ENCODE measurements at regions not wholly inside any gene's neighbourhood (a gene's known extent, or its start where the extent isn't known, plus 50 kb on each side); places are given as distances from the start of the nearest gene placed in this dataset.

DNA sequence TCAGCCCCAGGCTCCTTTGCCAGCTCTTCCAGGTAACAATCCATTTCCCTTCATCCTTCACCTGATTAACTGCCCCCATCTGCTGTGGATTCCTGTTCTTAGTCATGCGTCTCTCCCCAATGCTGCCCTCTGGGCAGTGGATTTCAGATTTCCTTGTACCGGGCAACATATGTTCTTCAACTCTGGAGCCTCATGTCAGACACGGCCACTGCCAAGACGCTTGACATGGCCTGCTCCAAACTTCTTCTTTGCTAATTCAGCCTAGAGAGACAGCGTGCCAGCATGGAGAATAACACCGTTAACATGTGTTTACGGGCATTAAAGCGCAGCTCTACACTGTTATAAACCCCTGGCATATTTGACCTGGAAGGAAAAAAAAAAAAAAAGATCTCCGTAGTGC, 1035.1 kb upstream of the NR2F2 start:
- DNase-seq: no peak

DNA sequence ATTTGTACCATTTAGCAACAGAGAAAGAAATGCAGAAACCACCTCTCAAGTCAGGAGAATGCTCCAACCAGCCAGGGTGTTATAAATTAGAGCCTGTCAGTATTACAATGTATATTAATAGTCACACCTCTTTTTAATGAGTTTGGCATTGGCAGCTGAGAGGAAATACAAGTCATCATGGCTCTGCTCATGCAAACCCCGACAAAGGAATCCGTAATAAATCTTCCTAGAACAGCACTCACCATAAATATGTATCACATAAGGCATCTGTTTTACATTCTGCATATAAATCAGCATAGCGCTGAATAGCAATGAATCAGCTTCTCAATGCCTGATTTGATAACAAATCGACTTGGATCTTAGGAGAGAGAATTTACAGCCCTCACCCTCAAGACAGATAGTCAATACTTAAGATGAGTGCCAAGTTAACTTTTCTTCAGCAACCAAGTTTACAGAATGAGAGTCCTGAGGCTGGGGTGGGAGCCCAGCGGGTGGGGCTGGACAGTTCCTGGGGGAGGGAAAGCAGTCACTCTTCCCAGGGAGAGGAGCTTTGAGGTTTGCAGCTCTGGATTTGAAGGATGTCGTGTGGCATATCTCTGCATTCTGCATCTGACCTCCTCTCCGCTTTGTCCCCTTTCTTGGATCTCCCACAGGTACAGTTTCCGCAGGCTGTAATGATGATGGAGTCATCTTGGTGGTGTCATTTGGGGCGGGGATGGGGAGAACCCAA, 1034.4 kb upstream of the NR2F2 start:
- DNase-seq: peak; percentile 0

DNA sequence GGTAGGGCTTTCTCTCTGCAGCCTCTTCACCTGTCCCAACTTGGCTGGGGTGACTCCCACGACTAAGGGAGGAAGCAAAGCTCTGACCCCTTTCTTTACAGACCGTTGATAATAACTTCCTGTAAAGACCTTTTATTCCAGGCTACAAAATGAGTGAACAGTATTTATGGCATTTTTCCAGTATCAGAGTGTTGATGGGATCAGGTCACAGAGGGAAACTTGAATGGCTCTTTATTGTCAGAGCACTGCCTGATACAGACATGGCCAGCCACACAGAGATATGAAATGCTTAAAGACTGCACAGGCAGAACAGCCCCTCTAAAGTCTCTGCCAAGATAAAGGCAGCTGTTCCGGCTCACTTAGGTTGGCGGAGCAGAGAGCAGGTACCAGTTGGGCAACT, 1033.9 kb upstream of the NR2F2 start:
- DNase-seq: peak; percentile 83

DNA sequence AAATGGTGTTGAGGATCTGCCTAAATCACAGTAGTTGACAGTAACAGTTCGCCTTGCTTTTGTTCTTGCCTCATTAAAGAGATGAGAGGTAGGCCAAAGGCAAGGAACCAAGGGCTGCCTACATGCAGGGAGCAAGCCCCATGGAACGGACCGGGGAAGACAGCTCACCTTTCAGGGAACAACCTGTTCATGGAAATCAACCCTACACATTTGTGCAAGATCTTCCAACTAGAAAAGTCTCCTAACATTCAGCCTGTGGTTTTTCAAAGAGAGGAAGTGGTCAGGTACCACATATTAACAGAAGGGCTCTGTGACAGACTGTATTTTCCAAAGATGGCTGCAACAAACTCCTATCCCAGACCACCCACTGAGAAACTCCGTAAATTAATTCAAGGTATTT, 1031.8 kb upstream of the NR2F2 start:
- DNase-seq: no peak

DNA sequence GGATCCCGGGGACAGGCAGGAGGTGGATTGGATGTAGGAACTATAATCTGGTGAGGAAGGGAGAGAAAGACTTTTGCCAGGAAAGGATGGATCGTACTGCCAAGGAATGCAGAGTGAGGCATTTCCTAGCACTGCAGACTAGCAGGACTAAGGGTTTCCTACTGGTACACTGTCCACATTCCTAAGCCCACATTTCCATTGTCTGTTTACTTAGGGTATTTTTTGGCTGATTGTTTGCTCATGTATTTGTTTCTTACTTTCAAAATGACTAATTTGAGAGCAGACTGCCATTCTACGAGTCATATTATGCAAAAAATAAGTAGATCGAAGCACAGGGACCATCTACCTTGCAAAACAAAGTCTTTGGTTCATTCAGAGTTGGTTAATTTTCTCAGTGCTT, 1029.5 kb upstream of the NR2F2 start:
- DNase-seq: no peak

DNA sequence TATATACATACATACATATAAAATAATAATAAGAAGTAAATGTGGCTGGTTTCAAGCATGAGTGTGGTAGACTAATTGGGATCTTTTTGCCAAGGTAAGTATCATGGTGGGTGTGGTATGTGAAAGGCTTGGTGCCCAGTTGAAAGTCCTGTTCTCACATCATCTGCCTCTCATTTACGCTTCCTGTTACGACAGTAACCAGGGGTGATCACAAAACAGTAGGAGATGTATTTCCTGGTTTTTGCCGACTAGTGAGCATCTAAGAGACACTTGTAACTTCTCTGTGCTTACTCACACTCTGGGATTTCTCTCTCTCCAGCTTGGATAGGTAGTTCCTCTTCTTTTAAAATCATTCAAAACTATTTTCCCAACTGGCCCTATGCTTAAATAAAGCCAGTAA, 1028.3 kb upstream of the NR2F2 start:
- no peak for DNase-seq

DNA sequence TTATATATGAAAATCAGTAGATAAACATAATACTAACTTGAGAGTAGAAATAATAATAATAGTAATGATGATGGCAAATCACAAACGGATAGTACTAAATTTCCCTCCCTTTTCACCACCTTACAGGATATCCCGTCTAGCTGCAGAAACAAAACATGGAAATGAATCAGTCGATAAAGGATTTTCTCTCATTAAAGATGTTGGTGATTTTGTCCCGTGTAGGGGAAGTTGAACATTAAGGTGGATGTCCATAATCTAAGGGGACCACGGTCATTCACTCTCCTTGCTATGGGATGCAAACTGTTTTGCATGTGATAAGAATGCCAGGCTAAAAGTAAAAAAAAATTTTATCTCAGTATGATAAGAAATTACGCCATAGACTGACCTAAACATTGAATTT, 1027.7 kb upstream of the NR2F2 start:
- DNase-seq: no peak

DNA sequence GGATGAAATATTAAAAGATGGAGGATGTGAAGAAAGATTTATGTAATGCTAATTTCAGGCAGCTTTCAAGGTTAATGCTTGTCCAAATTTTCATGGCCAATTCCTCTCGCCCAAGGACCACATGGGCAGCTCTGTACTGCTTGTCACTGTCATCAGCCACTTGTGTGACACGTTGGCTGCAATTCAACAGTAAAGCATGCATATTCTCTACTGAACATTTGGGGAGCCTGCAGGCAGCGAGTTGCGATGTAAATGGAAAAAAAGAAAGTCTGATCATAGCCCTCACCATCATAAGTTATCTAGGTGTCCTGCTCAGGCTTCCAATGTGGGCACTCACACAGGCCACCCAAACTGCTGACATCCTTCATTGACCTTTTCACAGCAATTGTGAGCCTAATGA, 1026.8 kb upstream of the NR2F2 start:
- no peak for DNase-seq

DNA sequence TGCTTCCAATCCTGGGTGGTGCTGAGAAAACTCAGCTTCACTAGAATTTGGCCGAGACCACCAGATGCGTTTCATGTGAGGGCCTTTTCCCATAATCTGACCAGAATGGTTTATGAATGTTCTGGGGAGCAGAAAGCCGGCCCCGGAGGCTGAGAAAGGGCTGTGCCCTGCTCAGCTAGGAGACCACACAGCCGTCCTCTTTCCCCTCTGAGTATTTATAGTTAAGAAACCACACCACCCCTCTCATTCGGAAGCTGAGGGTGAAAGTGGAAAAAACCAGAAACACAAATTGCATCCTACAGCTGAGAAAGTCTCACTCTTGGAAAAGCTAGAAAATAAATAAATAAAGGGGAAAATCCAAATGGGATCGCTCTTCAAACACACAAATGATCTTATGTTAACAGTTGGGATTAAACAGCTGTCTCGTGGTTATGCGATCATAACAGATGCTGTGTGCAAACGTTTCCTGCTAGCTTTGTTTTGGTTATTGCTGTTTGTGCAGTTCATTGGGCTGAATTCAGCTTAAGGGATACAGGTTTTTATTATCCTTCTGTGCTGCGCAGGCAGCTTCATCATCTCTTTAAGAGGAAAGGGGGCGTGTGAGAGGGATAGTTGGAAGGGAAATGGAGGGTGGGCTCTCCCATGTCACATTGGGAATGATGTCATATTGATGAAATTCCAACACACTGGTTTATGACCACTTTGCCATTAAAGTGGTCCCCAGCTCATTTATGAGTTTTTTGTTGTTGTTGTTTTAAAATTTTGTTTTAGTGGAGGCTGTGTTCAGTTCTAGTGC, 1026.2 kb upstream of the NR2F2 start:
- DNase-seq: no peak

DNA sequence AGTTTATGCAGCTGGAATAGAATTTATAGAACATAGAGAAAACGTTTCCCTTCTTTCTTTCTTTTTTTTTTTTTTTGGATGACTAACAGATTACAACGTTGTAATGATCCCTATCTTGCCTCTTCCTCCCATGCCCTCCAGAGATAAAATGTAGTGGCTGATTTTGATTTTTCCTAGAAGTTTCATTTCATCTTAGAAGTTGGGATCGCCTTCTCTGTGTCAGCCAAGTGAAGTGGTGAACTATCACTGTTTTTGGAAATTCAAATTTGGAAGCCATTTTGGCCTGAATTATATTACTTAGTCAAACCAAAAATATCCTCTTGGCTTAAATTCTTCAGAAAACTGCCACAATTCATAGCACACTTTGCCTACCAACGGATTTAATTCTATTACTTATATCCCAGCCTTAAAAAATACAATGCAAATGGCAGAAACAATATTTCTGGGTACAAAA, 1025.5 kb upstream of the NR2F2 start:
- DNase-seq: no peak

DNA sequence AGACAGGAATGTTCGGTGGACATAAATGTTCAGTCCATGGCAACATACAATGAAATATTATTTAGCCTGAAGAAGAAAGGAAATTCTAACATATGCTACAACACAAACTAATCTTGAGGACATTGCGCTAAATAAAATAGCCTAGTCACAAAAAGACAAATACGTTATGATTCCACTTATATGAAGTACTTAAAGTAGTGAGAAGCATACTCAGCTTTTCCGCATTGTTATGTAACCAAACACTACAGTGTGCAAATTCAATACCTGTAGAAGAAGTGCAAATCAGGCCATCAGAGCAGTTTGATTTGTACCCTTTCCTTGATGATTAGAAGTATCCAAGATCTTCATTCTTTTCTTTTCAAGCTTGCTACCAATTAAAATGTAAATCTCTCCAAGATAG, 1023.4 kb upstream of the NR2F2 start:
- DNase-seq: no peak

DNA sequence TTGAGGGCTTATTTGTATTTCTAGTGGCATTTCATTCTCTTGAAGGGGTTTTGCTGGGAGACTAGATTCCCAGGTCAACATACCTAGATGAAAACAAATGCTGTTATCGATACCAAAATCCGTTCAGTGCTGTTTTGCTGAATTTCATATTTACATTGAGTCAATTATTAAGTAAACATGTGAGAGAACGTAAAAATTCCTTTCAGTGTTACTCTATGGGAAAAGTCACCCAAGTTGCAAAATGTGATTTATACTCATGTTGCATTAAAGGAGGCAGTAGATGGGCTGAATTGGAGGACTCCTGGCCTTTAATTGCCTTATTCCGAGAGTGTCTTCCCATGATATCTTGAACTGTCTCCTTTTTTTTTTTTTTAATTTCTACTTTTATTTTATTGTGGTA, 1011.3 kb upstream of the NR2F2 start:
- DNase-seq: no peak

DNA sequence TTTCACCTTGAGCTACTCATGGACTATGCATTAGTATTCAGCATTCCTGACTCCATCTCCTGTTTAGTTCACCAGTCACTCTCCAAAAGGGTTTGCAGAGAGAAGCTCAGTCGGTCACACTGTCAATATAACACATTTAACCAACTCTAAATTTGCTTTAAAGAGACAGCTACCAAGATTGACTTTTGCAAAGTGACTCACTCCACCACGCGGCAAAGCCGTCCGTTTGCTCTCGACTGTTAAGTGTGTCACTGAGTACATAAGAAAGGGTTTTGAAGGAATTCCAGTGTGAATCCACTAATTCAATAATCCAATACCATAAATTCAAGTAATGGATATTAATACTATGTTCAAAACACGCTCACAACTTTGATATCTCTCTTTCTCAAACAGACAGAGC, 1006.7 kb upstream of the NR2F2 start:
- DNase-seq: no peak

DNA sequence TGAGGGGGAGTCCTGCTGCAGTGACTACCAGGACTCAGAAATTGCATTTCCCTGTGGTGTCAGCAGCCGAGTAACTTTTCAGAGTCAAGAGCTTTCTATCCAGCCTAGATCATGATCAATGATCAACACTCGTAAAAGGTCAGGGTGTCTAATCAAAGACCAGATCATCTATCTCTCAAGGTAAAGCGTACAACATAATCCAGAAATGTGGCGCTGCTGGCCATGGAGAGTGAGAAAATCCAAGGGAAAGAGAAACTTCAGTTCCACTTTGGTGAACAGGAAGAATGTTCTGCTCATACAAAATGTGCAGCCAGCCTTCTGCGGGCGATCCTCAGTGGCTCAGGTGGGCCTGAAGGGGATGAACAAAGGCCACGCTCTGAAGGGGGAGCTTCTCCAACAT, 1005.8 kb upstream of the NR2F2 start:
- DNase-seq: no peak

DNA sequence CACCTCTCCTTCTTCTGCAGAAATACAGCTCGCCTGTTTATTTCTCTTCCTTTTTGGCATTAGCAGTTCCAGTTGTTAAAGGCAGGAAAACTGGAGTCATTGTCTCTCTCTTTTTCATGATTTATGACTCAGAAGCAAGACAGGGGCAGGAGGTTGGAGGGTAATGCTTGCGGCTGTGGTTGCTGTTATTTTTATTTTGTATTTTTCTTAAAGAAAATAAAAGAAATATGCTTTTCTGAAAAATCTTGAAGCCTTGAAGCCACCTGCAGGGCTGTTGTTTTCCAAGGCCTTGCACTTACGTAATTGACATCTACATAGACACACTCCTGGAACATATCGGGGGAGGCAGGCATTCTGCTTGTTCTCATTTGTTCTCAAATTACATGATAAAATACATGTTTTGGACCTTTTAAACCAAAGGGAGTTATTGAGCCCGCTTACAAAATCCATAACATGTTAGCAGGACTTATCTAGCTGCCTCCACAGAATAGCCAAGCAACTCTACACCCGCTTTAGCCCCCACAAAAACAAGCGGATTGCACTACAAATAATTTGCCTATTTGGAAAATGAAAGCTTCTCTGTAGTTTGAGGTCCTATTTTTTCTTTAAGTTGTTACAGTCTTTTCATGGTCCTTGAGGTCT, 1004.6 kb upstream of the NR2F2 start:
- no peak for DNase-seq

DNA sequence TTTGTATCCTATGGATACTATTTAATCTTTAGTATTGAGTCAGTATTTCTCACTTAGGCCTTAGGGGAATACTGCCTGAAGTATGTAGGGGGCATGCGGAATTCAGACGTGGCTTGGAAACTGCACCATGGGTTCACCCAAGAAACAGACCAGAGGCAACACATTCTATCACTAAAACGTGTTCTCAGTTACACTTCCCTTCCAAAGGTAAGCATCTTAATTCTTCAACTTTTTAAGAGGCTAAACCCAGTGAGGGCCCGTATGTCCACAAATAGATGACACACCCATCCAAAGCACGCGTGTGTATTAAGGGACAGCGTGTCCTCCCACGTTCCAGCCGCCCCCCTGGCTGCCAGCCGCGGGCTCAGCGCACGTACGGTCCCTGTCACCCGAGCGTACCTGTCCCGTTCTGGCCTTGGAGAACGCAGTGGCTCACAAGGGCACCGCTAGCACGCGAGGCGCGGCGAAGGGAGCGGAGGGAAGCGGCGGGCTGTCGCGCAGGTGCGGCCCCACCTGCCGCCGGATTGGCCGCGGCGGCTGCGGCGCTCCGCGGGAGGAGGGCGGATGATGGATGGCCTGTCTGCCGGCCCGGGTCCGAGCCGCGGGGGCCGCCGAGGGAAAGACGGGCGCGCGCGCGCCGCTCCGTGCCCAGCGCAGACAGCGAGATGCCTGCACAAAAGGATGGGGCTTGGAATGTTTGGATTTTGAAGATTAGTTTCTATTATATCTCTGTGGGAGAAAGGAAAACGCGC, 1003.9 kb upstream of the NR2F2 start:
- no peak for DNase-seq

DNA sequence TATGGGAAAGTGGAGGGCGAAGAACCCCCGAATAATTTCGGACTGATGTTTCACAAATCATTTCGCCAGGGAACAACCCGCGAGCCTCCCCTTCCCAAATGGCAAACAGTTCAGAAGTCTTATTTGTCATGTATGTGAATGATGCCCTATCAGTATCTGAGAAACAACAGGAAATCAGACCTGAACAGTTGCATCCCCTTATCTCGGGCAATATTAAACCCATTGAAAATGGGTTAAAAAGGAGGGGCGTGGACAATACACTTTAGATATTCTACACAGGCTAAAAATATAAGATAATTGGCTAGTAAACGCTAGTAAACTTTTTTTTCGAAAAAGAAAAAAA, 1003.3 kb upstream of the NR2F2 start:
- DNase-seq: no peak

DNA sequence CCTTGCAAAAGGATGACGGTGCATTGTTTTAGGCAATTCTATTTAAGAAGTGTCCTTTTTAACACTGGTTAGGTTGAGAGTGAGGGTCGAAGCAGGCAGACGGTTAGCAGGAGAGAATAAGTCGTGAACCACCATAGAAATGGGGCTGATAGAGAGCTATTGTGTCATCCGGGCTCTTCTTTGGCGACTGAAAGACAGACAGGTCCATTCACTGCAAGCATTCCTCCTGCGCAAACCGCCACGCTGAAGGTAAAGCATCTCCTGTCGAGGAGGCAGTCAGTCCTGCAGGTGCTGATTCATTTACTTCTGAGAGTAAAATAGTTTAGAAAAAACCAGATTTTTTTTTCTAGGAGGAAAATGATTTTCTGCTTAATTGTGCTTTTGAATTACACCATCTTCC, 1002.8 kb upstream of the NR2F2 start:
- DNase-seq: no peak

DNA sequence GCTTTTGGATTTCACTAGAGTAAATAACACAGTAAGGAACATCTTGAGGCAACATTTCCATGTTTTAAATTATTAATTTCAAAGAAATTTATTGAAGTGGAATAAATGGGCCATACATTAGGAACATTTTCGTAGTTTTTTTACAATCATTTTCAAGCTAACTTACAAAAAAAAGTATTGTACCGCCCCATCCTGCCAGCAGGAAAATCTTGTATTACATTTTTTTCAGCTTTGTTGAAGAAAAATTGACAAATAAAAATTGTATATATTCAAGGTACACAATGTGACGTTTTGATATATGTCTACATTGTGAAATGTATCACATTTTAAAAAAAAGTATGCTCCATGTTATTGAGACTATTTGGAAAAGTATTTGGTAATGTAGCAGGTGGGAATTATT, 1001.9 kb upstream of the NR2F2 start:
- no peak for DNase-seq

DNA sequence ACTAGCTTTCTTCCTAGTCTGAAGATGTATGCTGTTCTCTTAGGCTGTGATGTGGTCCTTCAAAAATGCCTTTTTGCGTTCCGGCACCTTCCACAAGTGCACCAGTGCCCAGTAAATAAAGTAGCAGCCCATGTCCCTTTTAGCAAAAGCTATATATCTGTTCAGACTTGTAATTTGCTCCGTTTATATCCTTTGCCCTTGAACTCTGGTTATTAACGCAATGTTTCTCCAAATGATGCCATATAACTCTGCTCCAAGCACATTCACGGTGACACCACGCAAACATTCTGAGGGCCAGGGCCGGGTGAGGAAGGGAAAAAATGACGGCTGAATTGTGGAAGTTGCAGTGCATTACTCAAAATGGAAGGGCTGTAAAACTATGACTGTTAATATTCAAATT, 1001.1 kb upstream of the NR2F2 start:
- DNase-seq: no peak

DNA sequence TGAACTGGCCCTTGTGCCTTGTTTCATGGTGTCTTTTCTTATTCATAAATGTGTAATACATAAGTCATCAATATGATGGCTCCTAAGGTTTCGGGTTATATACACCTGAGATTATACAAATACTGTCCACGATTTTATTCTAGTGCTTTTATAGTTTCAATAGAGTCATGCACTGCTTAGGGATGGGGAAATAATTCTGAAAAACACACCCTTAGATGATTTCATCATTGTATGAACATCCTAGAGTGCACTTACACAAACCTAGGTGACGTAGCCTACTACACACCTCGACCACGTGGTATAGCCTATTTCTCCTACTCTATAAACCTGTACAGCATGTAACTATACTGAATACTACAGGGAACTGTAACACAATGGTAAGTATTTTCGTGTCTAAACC, 988.8 kb upstream of the NR2F2 start:
- no peak for DNase-seq

DNA sequence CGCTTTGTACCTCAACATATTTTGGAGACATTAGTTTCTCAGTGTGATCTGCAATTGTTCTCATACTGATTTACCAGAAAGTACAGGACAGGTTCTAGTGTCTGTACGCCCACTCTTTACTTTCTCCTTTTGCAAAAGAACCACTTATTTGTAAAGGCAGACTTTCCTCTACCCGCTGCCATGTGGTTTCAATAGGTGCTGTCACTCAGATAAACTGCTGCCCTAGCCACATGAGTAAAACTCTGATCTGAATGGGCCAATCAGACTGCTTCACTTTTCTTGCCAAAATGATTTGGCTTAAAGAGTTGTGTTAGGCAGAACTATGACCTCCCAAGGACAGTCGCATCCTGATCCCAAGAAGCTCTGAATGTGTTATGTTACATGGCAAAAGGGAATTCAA, 984.6 kb upstream of the NR2F2 start:
- DNase-seq: no peak

DNA sequence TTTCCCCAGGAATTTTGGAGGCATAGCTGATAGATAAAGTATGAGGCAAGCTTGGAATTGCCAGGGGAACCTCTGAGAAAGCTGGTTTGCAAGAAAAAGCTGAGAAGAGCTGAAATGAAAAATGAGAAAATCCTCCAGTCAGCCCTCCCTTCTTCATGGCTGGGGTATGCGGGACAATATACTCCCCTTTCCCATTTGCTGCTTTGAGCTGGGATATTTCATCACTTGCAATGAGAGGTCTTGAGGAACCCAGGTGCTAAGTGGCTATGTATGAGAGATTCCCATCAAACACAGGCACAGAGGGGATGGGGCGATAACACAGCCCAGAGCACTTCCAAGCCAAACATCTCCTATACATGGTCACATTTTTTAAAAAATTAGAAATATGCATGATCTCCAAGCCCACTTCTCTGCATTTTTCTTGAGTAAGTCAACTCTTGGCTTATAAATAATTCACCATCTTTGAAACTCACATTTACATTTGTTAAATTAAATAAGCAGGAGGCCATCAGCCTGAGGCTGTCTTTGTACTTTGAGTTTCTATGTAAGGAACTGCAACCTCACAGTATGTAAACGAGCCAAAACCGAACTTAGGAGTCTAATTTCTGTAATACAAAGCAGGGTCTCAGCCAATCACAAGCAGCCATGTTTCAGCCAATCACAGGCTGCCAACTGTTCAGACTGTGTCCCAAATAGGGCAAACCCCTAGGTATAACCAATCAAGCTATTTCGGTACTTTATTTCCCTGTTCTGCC, 983.6 kb upstream of the NR2F2 start:
- no peak for DNase-seq
